ENCODE measurements at regions not wholly inside any gene's neighbourhood (a gene's known extent, or its start where the extent isn't known, plus 50 kb on each side); places are given as distances from the start of the nearest gene placed in this dataset.

DNA sequence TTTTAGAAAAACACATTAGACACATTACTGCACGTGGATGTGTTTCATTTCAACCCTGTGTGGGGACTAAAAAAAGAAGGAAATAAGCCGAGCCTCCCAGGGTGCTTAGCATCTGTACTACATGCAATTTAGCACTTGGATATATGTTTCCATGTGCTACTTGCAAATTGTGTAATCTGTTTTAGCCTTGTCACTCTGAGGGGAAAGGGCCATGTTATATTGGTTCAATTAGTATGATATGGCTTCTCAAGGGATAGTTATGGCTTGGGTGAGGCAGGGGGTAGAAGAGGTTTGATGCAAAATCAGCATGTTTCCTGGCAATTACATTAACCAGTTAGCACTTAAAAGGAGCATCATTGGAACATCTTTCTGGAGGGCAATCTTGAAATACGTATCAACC is 353.5 kb upstream of the GOT2 start:
- TF ChIP-seq, protein P1, sequence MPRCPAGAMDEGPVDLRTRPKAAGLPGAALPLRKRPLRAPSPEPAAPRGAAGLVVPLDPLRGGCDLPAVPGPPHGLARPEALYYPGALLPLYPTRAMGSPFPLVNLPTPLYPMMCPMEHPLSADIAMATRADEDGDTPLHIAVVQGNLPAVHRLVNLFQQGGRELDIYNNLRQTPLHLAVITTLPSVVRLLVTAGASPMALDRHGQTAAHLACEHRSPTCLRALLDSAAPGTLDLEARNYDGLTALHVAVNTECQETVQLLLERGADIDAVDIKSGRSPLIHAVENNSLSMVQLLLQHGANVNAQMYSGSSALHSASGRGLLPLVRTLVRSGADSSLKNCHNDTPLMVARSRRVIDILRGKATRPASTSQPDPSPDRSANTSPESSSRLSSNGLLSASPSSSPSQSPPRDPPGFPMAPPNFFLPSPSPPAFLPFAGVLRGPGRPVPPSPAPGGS (IDR thresholded peaks at IDR 0.05; ENCODE audit: borderline replicate concordance, insufficient read depth, low read depth, low read length, poor library complexity, severe bottlenecking), result no peak
- TF ChIP-seq NBN (IDR thresholded peaks at IDR 0.05), result no peak
- TF ChIP-seq CEBPB (IDR thresholded peaks at IDR 0.05; ENCODE audit: borderline replicate concordance in 1 of 2, low read depth in 2 of 2, low read length in 2 of 2), result no peak
- TF ChIP-seq, protein P2, sequence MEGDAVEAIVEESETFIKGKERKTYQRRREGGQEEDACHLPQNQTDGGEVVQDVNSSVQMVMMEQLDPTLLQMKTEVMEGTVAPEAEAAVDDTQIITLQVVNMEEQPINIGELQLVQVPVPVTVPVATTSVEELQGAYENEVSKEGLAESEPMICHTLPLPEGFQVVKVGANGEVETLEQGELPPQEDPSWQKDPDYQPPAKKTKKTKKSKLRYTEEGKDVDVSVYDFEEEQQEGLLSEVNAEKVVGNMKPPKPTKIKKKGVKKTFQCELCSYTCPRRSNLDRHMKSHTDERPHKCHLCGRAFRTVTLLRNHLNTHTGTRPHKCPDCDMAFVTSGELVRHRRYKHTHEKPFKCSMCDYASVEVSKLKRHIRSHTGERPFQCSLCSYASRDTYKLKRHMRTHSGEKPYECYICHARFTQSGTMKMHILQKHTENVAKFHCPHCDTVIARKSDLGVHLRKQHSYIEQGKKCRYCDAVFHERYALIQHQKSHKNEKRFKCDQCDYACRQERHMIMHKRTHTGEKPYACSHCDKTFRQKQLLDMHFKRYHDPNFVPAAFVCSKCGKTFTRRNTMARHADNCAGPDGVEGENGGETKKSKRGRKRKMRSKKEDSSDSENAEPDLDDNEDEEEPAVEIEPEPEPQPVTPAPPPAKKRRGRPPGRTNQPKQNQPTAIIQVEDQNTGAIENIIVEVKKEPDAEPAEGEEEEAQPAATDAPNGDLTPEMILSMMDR (IDR thresholded peaks at IDR 0.05 in 2 of 3, conservative IDR thresholded peaks at IDR 0.05 in 1 of 3; ENCODE audit: control insufficient read depth in 2 of 3, extremely low read depth in 1 of 3, insufficient read depth in 1 of 3, low read depth in 3 of 3, low read length in 3 of 3), result no peak
- no peak for TF ChIP-seq POLR2AphosphoS5 (IDR thresholded peaks at IDR 0.05; ENCODE audit: low read length)
- no peak for TF ChIP-seq ASH2L (IDR thresholded peaks at IDR 0.05; ENCODE audit: borderline replicate concordance, low read depth)
